ENCODE measurements at regions not wholly inside any gene's neighbourhood (a gene's known extent, or its start where the extent isn't known, plus 50 kb on each side); places are given as distances from the start of the nearest gene placed in this dataset.

DNA sequence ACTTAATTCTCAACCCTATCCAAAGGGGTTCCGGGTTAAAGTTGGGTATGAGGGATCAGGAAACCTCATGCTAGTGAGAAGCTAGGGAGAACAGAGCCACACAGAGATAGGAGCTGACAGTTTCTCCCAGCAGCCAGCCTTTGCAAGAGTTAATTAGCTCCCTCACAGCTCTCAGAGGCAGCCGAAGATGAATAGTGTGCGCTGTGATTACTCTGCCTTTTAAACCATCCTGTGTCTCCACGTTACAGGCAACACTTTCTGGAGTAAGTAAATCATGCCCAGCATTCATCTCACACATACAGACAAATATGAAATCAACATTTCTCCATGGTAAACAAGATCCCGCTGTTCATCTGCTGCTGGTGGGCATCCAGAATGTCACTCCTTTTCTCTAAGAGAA lies 429.6 kb downstream of the INSC start:
- DNase-seq = no peak

- DNase-seq = no peak
These were observed 433.0 kb downstream of the INSC start for GRCh38 chr11:15547685-15548084.

GRCh38 chr11:15551901-15552851 lies 437.5 kb downstream of the INSC start:
- no peak for DNase-seq

- no peak for DNase-seq
These were observed 440.4 kb downstream of the INSC start for GRCh38 chr11:15555161-15555560.

- no peak for DNase-seq
These were observed 442.9 kb downstream of the INSC start for GRCh38 chr11:15557457-15558230.

GRCh38 chr11:15558513-15559181 lies 443.9 kb downstream of the INSC start:
- DNase-seq = no peak

DNA sequence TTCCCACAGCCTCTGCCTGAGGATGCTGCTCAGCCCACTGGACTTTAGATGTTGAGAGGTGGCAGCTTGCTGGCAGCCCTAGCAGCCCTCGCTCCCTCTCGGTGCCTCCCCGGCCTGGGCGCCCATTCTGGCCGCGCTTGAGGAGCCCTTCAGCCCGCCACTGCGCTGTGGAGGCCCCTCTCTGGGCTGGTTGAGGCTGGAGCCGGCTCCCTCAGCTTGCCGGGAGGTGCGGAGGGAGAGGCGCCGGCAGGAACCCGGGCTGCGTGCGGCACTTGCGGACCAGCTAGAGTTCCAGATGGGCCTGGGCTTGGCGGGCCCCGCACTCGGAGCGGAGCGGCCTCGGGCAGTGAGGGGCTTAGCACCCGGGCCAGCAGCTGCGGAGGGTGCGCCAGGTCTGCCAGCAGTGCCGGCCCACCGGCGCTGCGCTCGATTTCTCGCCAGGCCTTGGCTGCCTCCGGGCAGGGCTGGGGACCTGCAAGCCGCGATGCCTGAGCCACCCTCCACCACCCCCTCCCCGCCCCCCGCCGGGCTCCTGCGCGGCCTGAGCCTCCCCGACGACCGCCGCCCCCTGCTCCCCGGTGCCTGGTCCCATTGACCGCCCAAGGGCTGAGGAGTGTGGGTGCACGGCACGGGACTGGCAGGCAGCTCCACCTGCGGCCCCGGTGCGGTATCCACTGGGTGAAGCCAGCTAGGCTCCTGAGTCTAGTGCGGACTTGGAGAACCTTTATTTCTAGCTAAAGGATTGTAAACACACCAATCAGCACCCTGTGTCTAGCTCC lies 446.2 kb downstream of the INSC start:
- no peak for DNase-seq

DNA sequence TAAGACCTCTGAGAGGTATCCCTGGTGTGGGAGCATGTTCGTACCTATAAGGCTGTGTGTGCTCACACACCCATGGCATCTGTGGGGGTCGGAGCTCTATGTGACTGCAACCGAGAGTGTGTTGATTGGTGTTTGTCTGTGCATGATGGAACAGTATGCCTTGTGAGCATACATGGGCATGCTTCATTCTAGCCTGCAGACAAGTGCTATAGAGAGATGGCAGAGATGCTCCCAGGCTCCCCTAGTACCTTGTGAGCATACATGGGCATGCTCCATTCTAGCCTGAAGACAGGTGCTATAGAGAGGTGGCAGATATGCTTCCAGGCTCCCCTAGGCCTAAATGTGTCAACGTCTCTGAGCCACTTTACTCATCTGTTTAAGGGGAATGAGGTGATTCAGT lies 447.5 kb downstream of the INSC start:
- DNase-seq = no peak

DNA sequence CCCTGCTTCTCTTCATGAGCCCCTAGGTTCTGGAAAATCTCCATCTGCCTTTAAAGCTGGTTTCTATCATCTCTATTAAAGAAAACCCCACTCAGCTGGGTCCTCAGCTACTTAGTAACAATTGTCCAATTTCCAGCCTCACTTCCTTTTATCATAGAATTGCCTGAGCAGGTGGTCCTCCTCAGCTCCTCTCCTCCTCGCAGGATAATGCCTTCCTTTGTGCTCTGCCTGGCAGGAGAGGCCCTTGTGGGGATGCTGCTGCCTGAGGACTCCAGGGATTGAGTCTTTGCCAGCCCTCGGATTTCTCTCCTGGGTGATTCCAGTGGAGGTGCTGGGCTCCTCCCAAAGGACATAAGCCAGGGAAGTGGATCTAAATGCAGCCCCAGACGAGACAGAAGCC lies 448.3 kb downstream of the INSC start:
- DNase-seq = no peak

DNA sequence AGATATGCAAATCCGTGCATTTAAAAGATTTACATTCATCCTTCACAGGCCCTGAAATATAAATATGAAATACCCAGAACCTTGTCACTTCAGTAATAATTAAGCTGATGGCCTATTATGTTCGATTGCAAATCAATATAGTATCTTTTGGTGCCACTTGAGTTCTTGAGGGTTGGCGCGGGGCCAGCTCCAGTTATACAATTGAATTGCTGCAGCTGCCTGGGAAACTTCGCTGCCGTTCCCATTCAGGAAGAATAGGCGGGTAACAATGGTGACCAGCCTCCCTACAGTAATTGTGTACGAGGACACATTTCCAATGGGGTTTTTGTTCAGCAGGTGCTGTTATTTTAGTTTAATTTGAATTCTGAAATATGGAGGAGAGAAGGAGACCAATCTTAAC lies 451.2 kb downstream of the INSC start:
- DNase-seq = no peak

DNA sequence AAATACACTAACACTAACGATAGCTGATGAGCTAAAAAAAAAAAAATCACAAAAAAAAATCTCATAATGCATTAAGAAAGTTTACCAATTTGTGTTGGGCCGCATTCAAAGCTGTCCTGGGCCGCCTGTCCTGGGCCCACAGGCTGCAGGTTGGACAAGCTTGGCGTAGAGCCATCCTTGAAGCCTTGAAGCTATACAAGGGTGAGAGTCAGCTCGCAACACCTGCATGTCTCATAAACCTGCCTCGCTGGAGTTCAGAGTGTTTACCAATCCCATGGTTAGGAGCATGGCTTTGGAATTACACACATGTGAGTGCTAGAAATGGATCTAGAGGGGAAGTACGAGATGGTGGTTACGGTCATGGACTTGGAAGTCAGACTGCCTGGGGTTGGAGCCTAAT lies 453.7 kb downstream of the INSC start:
- no peak for DNase-seq

DNA sequence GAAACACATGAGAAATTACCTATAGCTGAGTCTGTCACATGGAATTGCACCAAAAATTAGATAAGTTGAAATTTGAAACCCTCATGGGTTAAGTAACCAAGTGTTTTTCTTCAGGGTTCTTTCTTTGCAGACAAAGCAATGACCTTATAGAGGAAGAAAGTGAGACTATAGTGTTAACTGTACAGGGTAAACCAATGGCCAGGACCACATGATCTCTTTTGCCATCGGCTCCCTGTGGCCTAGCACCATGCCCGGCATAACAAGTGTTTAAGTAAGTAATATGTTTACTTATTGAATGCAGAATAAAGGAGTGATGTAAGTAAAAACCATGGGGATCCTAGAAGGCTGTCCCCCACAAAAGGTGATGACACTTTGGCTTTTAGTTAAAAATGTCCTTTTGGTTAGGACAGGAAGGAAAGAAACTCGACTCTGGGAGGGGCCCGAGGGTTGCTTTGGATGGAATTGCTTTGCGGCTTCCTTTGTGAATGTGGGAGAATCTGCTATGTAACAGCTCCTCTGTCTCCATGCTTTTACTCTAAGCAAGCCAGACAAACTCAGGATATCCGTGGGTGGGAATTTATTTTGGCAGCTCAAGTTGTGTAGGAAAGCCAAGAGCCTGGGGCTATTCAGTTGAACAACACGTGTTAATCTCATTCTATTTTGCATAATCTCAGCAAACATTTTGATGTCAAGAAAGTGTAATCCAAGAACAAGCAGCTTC lies 454.7 kb downstream of the INSC start:
- no peak for DNase-seq

- DNase-seq = no peak
These were observed 460.7 kb downstream of the INSC start for GRCh38 chr11:15575409-15575808.

DNA sequence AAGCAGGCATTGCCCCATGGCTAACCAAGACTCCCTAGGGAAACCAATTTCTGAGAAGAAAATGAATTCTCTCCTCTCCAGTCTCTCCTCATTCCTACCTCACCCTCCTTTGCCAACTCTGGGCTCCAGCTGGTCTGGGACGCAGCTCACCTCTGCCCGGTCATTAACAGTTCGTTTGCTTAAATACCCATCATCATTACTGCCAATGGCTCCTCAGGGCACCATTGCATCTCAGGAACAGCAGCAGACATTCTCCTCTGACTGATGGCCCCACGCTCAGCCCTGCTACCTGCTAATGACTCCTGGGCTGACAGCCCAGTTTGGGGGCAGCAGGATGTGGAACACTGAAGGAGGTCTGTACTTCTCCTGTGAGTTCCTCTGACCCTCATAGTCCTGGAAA lies 462.0 kb downstream of the INSC start:
- no peak for DNase-seq

GRCh38 chr11:15577519-15577918 lies 462.8 kb downstream of the INSC start:
- DNase-seq = no peak

GRCh38 chr11:15579287-15580001 lies 464.7 kb downstream of the INSC start:
- no peak for DNase-seq

DNA sequence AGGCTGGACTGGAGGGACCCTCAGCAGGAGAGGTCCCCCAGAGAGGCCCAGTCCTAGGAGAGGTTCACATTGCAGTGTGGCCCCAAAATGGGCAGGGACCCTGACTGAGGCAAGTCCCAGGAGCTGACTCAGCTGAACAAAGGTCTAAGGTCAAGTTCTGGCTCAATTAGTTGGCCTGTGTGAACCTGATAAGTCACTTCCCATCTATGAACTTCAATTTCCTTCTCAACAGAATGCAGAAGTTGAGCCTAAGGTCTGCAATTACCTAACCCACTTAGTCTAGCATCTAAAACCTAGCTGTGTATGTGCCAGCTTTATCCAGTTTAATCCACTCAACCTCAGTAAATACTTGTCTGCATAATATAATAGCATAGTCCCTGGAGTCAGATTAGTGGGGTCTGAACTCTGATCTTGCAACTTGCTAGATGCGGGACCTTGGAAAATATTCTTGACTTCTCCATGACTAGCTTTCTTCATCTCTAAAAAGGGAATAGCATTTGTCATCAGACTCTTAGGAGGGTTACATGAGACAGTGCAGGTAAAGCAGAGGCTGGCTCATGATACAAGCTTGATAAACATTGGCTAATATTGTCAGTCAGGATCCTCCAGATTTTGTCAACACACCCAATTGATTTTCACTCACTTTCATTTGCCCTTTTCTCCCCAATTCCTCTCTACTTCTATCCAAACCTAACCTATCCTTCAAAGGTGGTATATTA lies 465.5 kb downstream of the INSC start:
- no peak for DNase-seq

GRCh38 chr11:15580775-15581095 lies 466.0 kb downstream of the INSC start:
- no peak for DNase-seq

DNA sequence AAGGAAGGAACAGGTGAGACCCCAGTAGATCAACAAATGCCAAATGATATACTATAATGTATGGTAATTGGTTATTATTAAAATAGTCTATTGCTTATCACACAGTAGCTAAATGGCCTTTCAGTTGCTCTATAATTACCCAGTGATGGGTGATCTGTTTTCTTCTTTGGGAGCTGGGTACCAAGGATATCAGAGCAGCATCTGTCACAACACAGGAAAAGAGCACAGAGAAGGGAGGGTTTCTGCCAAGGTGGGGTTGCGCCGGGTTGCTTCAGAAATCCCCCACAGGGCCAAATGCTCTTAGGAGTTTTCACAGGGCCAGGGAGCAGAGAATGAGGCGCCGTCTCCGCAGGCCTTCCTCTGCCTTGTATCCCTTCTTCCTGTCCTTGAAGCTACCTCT lies 469.4 kb downstream of the INSC start:
- no peak for DNase-seq

GRCh38 chr11:15585602-15586331 lies 471.0 kb downstream of the INSC start:
- no peak for DNase-seq

Measured in bone marrow (tissue), 2 donors.